A549 (cell line): ENCODE measurements at regions not wholly inside any gene's neighbourhood (a gene's known extent, or its start where the extent isn't known, plus 50 kb on each side); places are given as distances from the start of the nearest gene placed in this dataset.
"Not testable (repeated sequence)": the region's sequence is repeated elsewhere in the genome, so short reads cannot be mapped to it uniquely, and the experiment has no call there.

Experiments used
- CBX2 ChIP-seq: fragments of 200-600 bp; sonication (generic); IDR thresholded peaks from 2 replicates; pipeline ENCODE4 v1.6.1; 2016; ENCODE audit warnings: low read depth, mild to moderate bottlenecking, borderline replicate concordance
- CTCF ChIP-seq: fragments of >200 bp; sonication (Bioruptor Twin); formaldehyde crosslinking; IDR thresholded peaks from 3 replicates; pipeline ENCODE4 v1.5.1; 2016
- PBX3 ChIP-seq: IDR thresholded peaks from 2 replicates; pipeline ENCODE4 v1.6.1; 2012

GRCh38 chr3:63744693-63745092 is 74.4 kb upstream of the C3orf49 start:
- TF ChIP-seq CTCF, PBX3, CBX2: not testable (repeated sequence)
